ENCODE measurements at regions not wholly inside any gene's neighbourhood (a gene's known extent, or its start where the extent isn't known, plus 50 kb on each side); places are given as distances from the start of the nearest gene placed in this dataset.

DNA sequence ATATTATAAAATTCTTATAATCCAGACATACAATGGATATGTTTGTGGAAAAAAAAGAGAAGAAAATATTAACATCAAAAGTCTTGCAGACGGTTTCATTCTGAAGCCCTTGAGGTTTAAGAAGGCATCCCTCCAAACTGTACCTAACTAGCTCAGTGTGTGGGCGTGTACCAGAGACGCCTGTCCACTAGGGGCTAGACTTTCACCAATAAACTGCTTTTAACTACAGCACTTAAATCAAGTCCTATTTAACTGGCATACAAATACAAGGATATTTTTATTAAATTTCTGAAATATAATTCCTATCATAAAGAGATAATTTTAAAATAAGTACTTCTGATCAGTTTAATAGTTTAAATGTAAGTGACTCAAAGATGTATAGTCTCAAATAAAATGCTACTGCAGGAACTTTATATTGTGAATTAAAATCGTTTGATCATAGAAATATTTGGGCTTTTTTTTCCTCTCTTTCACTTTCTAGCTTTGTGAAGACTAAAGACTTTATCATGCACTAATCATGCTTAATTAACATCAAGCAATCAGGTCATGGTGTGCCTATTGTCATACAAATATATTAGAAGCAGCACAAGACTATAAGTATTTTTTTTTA lies 437.7 kb downstream of the SATB2 start:
- TF ChIP-seq TAF1 (IDR thresholded peaks at IDR 0.05; ENCODE audit: low read depth) (no peak), RAD21 (IDR thresholded peaks at IDR 0.05; ENCODE audit: low read depth) (peak; percentile 17; the same call in 1 of the 2 replicates)

DNA sequence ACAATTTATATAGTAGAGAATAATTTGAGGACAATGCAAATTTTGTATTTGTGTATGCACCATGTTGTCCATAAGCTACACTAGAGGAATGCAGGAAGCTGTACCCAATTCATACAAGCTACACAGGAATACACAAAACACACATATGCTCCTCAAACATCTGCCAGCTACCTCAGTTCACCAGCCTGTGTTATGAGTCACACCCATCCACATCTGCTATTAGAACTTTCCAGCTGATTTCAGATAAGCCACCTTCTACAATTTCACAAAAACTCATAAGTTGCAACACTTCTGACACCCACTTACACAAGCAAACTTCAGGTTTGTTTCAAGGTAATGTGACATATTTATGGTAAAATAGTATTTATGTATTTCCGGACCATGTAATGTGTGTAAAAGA lies 438.9 kb downstream of the SATB2 start:
- TF ChIP-seq, protein P1, sequence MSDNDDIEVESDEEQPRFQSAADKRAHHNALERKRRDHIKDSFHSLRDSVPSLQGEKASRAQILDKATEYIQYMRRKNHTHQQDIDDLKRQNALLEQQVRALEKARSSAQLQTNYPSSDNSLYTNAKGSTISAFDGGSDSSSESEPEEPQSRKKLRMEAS (IDR thresholded peaks at IDR 0.05), result no peak
- TF ChIP-seq EGR1 (IDR thresholded peaks at IDR 0.05) (no peak), EP300 (IDR thresholded peaks at IDR 0.05; ENCODE audit: borderline replicate concordance) (no peak), CEBPB (IDR thresholded peaks at IDR 0.05) (no peak), FOXM1 (IDR thresholded peaks at IDR 0.05; ENCODE audit: borderline replicate concordance, low read depth) (no peak), TEAD4 (IDR thresholded peaks at IDR 0.05) (no peak), YY1 (IDR thresholded peaks at IDR 0.05; ENCODE audit: low read depth) (no peak), ZBTB7A (IDR thresholded peaks at IDR 0.05; ENCODE audit: low read depth) (no peak), RAD21 (IDR thresholded peaks at IDR 0.05; ENCODE audit: low read depth) (no peak), CREB1 (IDR thresholded peaks at IDR 0.05; ENCODE audit: low read depth) (no peak)
- TF ChIP-seq, protein P2, sequence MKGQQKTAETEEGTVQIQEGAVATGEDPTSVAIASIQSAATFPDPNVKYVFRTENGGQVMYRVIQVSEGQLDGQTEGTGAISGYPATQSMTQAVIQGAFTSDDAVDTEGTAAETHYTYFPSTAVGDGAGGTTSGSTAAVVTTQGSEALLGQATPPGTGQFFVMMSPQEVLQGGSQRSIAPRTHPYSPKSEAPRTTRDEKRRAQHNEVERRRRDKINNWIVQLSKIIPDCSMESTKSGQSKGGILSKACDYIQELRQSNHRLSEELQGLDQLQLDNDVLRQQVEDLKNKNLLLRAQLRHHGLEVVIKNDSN (IDR thresholded peaks at IDR 0.05), result no peak
- TF ChIP-seq, protein P3, sequence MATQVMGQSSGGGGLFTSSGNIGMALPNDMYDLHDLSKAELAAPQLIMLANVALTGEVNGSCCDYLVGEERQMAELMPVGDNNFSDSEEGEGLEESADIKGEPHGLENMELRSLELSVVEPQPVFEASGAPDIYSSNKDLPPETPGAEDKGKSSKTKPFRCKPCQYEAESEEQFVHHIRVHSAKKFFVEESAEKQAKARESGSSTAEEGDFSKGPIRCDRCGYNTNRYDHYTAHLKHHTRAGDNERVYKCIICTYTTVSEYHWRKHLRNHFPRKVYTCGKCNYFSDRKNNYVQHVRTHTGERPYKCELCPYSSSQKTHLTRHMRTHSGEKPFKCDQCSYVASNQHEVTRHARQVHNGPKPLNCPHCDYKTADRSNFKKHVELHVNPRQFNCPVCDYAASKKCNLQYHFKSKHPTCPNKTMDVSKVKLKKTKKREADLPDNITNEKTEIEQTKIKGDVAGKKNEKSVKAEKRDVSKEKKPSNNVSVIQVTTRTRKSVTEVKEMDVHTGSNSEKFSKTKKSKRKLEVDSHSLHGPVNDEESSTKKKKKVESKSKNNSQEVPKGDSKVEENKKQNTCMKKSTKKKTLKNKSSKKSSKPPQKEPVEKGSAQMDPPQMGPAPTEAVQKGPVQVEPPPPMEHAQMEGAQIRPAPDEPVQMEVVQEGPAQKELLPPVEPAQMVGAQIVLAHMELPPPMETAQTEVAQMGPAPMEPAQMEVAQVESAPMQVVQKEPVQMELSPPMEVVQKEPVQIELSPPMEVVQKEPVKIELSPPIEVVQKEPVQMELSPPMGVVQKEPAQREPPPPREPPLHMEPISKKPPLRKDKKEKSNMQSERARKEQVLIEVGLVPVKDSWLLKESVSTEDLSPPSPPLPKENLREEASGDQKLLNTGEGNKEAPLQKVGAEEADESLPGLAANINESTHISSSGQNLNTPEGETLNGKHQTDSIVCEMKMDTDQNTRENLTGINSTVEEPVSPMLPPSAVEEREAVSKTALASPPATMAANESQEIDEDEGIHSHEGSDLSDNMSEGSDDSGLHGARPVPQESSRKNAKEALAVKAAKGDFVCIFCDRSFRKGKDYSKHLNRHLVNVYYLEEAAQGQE (IDR thresholded peaks at IDR 0.05; ENCODE audit: low read depth), result no peak

DNA sequence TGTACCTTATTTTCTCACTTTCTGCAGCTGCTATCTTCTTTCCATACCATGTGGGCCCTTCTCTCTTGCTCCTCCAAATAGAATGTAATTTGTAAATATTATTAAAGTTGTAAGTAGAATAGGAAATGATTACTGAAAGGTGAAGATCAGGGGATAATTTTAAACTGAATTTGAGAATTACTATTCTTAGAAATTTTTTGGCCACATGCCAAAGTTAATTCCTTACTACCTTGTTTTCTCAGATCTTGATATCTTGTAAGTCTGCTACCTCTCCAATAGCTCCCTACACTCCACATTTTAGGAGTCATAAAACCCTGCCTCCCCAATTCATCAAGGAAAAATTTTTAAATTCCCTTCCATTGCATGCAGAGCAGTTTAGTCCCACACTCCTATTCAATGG lies 442.7 kb downstream of the SATB2 start:
- TF ChIP-seq EGR1 (IDR thresholded peaks at IDR 0.05) (no peak), YY1 (IDR thresholded peaks at IDR 0.05; ENCODE audit: low read depth) (no peak), RAD21 (IDR thresholded peaks at IDR 0.05; ENCODE audit: low read depth) (no peak), TAF1 (IDR thresholded peaks at IDR 0.05; ENCODE audit: low read depth) (no peak), TEAD4 (IDR thresholded peaks at IDR 0.05) (no peak), TCF12 (IDR thresholded peaks at IDR 0.05; ENCODE audit: low read depth) (no peak), ZBTB7A (IDR thresholded peaks at IDR 0.05; ENCODE audit: low read depth) (no peak), FOXM1 (IDR thresholded peaks at IDR 0.05; ENCODE audit: borderline replicate concordance, low read depth) (no peak), CEBPB (IDR thresholded peaks at IDR 0.05) (no peak), EP300 (IDR thresholded peaks at IDR 0.05; ENCODE audit: borderline replicate concordance) (no peak), CREB1 (IDR thresholded peaks at IDR 0.05; ENCODE audit: low read depth) (no peak), NFIC (IDR thresholded peaks at IDR 0.05) (no peak)
- TF ChIP-seq, protein P1 (IDR thresholded peaks at IDR 0.05), result no peak
- TF ChIP-seq, protein P3 (IDR thresholded peaks at IDR 0.05; ENCODE audit: low read depth), result no peak
- TF ChIP-seq, protein P2 (IDR thresholded peaks at IDR 0.05), result no peak

DNA sequence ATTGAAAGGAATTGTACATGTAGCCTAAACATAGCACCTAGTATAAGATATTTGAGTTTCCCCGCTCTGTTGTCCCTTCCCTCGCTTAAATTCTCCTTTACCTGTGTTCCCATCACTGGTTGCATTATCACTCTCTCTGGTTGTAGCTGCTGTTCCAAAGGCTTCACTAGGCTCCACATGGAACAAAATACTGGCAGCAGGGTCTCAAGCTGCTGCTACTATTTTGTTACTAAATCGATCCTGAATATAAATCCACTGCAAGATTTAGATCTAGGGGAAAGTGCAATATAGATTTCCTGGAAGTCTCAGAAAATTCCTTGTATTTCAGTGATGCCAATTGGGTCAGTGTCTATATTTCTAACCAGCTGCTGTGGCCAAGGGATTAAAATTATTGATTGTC lies 443.5 kb downstream of the SATB2 start:
- TF ChIP-seq, protein P1 (IDR thresholded peaks at IDR 0.05), result no peak
- TF ChIP-seq ZBTB7A (IDR thresholded peaks at IDR 0.05; ENCODE audit: low read depth) (no peak), RAD21 (IDR thresholded peaks at IDR 0.05; ENCODE audit: low read depth) (no peak), FOXM1 (IDR thresholded peaks at IDR 0.05; ENCODE audit: borderline replicate concordance, low read depth) (no peak), YY1 (IDR thresholded peaks at IDR 0.05; ENCODE audit: low read depth) (no peak), TCF12 (IDR thresholded peaks at IDR 0.05; ENCODE audit: low read depth) (no peak), TAF1 (IDR thresholded peaks at IDR 0.05; ENCODE audit: low read depth) (no peak), EGR1 (IDR thresholded peaks at IDR 0.05) (no peak), TEAD4 (IDR thresholded peaks at IDR 0.05) (no peak), CEBPB (IDR thresholded peaks at IDR 0.05) (no peak), NFIC (IDR thresholded peaks at IDR 0.05) (no peak), CREB1 (IDR thresholded peaks at IDR 0.05; ENCODE audit: low read depth) (no peak)
- TF ChIP-seq, protein P2 (IDR thresholded peaks at IDR 0.05), result no peak
- TF ChIP-seq, protein P3 (IDR thresholded peaks at IDR 0.05; ENCODE audit: low read depth), result no peak

All from Ishikawa (cell line).